Superior temporal gyrus (tissue), 1 donor: ENCODE measurements at regions not wholly inside any gene's neighbourhood (a gene's known extent, or its start where the extent isn't known, plus 50 kb on each side); places are given as distances from the start of the nearest gene placed in this dataset.
"Not testable (repeated sequence)": the region's sequence is repeated elsewhere in the genome, so short reads cannot be mapped to it uniquely, and the experiment has no call there.

Experiments
- DNase-seq: peaks from one replicate; pipeline ENCODE4 v3.0.0-alpha.2; 2016; ENCODE audit errors: extremely low spot score

GRCh38 chrX:113920661-113921060 lies 663.2 kb upstream of the HTR2C start:
- DNase-seq, result no peak

DNA sequence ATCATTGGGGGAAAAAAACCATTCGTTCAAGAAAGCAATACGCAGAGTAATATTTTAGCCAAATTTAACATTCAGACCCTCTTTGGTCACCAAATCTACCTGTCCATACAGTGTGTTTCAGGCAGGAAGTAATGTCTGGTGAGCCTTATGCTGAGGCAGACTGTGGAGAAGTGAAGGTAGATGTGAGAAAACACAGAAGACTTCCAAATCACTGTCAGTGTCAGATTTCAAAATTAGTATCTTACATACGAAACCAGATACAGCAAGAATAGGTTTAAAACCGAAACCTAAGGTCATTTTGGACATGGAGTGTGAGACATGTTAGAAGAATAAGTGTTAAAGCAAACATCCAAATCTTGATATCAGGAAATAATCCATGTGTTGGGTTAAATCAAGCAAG lies 664.5 kb upstream of the HTR2C start:
- DNase-seq, result no peak

- DNase-seq, result no peak
These were observed 677.7 kb upstream of the HTR2C start for GRCh38 chrX:113906168-113906567.

DNA sequence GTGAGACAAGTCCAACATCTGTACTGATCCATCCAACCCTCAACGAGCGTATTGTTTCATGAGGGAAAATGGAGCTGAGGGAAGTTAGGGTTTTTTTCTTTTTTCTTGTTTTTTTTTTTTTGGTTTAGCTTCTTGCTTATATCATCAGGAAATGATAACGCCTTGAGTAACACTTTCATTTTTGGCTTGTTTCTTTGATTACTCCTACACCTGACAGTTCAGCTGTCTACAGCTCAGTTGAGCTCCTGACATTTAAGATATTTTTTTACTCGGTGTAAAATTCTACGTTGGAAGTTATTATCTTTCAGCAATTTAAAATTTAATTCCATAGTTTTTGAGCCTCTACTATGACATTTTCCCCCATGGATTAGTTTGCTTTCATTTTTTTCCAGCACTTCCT lies 691.0 kb upstream of the HTR2C start:
- no peak for DNase-seq

GRCh38 chrX:113892401-113892800 lies 691.5 kb upstream of the HTR2C start:
- no peak for DNase-seq

DNA sequence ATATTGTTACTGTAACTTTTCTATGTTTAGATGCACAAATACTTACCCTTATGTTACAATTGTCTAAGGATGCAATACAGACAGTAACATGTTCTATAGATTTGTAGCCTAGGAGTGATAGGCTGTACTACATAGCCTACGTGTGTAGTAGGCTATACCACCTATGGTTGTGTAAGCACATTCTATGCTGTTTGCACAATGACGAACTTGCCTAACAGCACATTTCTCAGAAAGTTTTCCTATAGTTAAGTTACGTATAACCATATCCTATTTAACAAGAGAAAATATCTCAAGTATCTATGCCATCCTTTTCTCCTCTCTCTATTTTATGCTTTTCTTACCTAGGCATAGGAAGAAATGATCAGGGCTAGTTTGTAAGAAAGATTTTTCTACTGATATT lies 710.8 kb upstream of the HTR2C start:
- DNase-seq, result no peak

DNA sequence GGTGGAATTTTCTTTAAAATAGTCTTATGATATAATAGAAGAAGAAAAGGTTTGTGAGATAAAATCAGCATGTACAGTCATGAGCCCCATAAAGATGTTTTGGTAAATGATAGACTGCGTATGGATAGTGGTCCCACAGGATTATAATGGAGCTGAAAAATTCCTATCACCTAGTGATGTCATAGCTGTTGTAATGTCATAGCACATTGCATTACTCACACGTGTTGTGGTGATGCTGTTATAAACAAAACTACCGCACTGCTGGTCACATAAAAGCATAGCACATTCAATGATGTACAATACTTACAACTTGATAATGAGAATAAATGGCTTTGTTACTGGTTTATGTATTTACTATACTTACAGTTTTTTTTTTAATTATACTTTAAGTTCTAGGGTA lies 715.2 kb upstream of the HTR2C start:
- no peak for DNase-seq

- no peak for DNase-seq
These were observed 715.7 kb upstream of the HTR2C start for GRCh38 chrX:113868177-113868576.

DNA sequence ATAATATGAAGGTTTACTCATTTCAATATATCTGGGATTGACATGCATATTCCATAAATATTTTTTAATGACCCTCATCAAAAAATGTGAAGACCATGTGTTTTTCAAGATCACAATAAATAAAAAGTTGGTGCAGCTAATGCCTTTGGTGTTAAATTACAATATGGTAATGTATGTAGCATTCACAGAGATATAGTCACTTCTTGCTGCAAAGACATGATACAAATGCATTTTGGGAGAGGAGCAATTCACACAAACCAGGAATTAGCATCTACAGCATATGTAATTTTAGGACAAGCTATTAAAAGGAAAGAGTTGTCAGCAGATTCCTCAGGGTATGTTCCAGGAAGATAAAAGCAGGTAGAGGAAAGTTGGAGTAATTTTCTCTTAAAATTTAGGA lies 734.5 kb upstream of the HTR2C start:
- DNase-seq, result no peak

- DNase-seq, result no peak
These were observed 750.5 kb upstream of the HTR2C start for GRCh38 chrX:113833096-113834055.

DNA sequence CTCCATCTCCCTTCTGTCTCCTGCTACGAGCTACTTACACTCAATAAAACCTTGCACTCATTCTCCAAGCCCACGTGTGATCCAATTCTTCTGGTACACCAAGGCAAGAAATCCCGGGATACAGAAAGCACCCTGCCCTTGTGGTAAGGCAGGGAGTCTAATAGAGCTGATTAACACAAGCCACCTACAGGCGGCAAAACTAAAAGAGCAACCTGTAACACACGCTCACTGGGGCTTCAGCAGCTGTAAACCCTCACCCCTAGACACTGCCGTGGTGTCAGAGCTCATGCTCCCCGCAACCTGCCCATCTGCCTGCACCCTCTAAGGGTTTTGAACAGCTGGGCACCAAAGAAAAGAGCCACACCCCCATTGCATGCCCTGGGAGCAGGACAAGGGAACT lies 755.4 kb upstream of the HTR2C start:
- no peak for DNase-seq

- DNase-seq, result no peak
These were observed 765.5 kb upstream of the HTR2C start for GRCh38 chrX:113818346-113818745.

DNA sequence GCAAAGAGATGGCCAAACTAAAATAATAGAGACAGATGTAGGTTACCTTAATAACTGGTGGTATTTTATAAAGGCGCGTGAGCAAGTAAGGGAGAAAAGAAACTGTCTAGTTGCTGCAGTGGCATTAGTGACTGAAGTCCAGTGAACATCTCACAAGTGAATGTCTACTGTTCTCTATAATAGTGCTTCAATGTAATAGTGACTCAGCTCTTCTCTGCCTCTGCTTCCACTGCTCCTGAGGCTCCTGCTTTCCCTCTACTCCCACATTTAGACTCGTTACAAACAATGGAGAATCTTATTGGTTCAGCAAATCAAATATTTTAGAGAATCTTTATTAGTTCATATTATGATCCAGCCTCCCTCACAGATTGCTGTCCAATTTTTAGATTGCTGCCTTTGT lies 779.1 kb upstream of the HTR2C start:
- DNase-seq, result no peak

DNA sequence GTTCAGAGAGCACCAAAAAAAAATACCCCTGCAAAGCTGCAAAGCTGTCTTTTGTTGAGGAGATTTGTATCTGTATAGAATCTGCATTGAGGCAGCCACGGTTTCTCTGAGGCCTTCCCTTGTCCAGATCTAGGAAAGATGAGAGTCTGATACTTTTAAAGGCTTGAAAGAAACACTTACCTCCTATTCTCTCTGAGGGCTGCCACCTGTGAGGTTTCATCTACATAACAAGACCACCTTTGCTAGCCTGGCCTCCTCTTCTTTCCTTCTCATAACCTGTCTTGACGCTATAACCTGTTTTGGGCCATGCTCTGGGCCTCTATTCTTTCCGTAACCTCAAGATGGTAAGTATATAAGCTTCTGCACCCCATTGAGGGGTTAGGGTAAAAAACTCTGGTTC lies 779.6 kb upstream of the HTR2C start:
- no peak for DNase-seq

GRCh38 chrX:113802837-113803236 lies 781.0 kb upstream of the HTR2C start:
- no peak for DNase-seq

DNA sequence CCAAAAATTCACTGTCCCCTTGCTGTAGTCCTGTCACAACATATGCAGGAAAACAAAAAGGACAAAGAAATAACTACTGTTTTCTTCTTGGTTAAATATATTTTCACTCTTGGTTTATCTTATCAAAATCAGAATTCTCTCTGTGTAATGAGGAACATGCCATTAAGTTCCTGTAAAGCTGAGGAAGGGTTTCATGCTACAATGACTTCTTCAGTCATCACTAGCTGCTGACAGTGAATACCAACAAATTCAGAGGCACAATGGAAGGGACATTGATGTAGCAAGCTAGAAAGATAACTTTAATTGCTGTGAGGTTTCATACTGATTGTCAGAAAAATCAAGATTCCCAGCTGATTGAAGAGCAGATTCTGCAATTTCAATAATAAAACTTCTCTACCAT lies 782.9 kb upstream of the HTR2C start:
- no peak for DNase-seq

DNA sequence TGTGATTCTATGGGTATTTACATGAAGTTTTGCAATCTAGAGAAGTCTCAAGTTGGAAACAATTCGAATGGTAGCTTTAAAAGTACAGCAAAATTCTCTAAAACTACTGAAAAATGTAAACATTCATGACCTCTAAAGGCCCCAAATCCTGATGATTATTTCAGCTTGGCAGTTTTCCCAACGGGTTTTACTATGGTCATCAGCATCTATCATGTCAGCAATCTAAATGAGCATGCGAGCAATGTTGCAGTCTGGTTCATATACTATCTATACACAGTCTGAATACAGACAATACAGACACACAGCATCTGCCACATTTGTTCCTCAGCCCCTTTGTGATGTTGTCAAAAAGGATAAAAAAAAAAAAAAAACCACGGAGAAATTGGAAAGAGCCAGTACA lies 790.3 kb upstream of the HTR2C start:
- DNase-seq, result no peak

GRCh38 chrX:113790987-113791386 lies 792.9 kb upstream of the HTR2C start:
- no peak for DNase-seq

DNA sequence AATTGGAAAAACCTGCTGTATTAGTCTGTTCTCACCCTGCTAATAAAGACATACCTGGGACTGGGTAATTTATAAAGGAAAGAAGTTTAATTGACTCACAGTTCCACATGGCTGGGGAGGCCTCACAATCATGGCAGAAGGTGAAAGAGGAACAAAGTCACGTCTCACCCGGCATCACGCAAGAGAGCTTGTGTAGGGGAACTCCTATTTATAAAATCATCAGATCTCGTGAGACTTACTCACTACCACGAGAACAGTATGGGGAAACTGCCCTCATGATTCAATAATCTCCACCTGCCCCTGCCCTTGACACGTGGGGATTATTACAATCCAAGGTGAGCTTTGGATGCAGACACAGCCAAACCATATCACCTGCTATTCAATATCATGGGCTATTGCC lies 799.1 kb upstream of the HTR2C start:
- not testable (repeated sequence) for DNase-seq

- DNase-seq, result no peak
These were observed 813.1 kb upstream of the HTR2C start for GRCh38 chrX:113770806-113771205.

- DNase-seq, result no peak
These were observed 813.8 kb upstream of the HTR2C start for GRCh38 chrX:113770071-113770470.

- DNase-seq, result no peak
These were observed 824.5 kb upstream of the HTR2C start for GRCh38 chrX:113759422-113759821.

GRCh38 chrX:113747274-113747973 lies 836.5 kb upstream of the HTR2C start:
- no peak for DNase-seq
